Gastroesophageal sphincter (tissue), 4 donors: ENCODE measurements at regions not wholly inside any gene's neighbourhood (a gene's known extent, or its start where the extent isn't known, plus 50 kb on each side); places are given as distances from the start of the nearest gene placed in this dataset.

ENCODE experiments used
- ATAC-seq: fragments of 150-250 bp; one replicate; pipeline ENCODE4 v1.9.1; 2016; ENCODE audit warnings: mild to moderate bottlenecking, moderate library complexity
- H3K27ac ChIP-seq, 4 donors: fragments of 200-600 bp; sonication (generic) in 3 of 4; 1 replicate in 3 of 4; 2 replicates in 1 of 4; pipeline ENCODE4 v1.5.1; 2016 to 2019
- H3K27me3 ChIP-seq: fragments of 200-600 bp; sonication (generic); one replicate; pipeline ENCODE4 v1.5.1; 2019
- H3K36me3 ChIP-seq, 2 donors: fragments of 200-600 bp; sonication (generic); one replicate each; pipeline ENCODE4 v1.5.1; 2019; ENCODE audit warnings: control low read depth in 1 of 2
- H3K4me1 ChIP-seq, 3 donors: fragments of 200-600 bp; sonication (generic); 1 replicate in 2 of 3; 2 replicates in 1 of 3; pipeline ENCODE4 v1.5.1; 2016 to 2019; ENCODE audit warnings: control low read depth in 2 of 3
- H3K4me3 ChIP-seq, 2 donors: fragments of 200-600 bp; sonication (generic); one replicate each; pipeline ENCODE4 v1.5.1; 2019; ENCODE audit warnings: mild to moderate bottlenecking in 1 of 2, moderate library complexity in 1 of 2
- H3K9me3 ChIP-seq, 3 donors: fragments of 200-600 bp; sonication (generic); one replicate each; pipeline ENCODE4 v1.5.1; 2017 to 2019; ENCODE audit warnings: control low read depth in 2 of 3
- EP300 ChIP-seq: sonication (generic); formaldehyde crosslinking; IDR thresholded peaks from one replicate; pipeline ENCODE4 v1.6.1; 2017; ENCODE audit warnings: antibody characterized with exemption, mild to moderate bottlenecking
- POLR2A ChIP-seq, 2 donors: fragments of 450-650 bp; IDR thresholded peaks; one replicate each; pipeline ENCODE4 v1.6.1; 2017; ENCODE audit warnings: antibody characterized with exemption in 2 of 2, mild to moderate bottlenecking in 2 of 2, moderate library complexity in 1 of 2
- POLR2AphosphoS5 ChIP-seq: sonication (generic); formaldehyde crosslinking; IDR thresholded peaks from one replicate; pipeline ENCODE4 v1.6.1; 2017; ENCODE audit warnings: antibody characterized with exemption
- WGBS, 2 donors: methylation state at CpG; one replicate each; pipeline ENCODE4 v1.1.5; 2018; ENCODE audit warnings: low coverage in 1 of 2; 5-methylcytosine and 5-hydroxymethylcytosine counted together
- TF ChIP-seq, protein P1 (sequence below), 4 experiments: fragments of 200-600 bp in 2 of 4; fragments of 450-650 bp in 2 of 4; sonication (generic) in 1 of 4; IDR thresholded peaks; one replicate each; pipeline ENCODE4 v1.5.1; 2017 to 2019; ENCODE audit warnings: antibody characterized with exemption in 4 of 4, mild to moderate bottlenecking in 2 of 4, moderate library complexity in 2 of 4

DNA sequence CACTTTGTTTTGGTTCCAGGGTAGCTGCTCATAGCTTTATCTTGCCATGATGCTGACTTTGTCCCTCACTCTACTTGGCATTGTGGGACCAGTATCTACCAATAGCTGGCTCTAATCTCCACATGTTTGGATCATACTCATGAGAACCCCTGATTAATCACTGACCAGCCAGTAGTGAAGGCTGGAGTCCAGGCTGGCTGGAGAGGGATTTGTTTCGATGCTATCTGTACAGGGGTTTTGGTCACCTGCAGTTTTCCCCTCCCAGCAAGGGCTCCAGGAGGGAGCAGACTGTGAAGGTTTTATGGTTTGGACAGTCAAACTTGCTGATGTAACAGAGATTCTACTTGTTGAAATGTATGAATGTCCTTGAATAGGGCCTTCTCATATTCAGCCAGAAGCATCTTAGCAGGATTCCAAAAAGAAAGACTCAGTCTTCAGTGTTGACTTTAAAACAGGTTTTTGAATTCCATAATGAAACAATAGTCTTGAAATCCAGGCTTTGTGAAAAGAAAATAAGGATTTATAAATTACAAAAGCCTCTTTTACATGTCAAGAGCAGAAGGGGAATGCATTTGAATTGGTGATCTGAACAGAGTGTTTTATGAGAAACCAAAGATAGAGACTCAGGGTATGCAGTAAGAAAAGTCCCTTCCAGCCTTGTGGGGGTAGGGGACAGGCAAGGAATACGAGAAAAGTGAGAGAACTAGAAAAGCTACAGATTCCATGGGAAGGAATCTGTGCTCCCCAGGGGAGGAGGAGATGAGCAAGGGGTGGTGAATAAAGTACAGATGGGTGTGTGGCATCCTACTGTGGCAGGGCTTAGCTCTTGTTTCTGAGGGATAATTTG, 103.1 kb upstream of the SHISA3 start:
- WGBS, 2 donors, result 63 to 72% methylated on average over 2 of the region's 2 CpGs
- no peak for ATAC-seq
- H3K36me3 ChIP-seq, result no peaks in the 10 kb centered on the region

DNA sequence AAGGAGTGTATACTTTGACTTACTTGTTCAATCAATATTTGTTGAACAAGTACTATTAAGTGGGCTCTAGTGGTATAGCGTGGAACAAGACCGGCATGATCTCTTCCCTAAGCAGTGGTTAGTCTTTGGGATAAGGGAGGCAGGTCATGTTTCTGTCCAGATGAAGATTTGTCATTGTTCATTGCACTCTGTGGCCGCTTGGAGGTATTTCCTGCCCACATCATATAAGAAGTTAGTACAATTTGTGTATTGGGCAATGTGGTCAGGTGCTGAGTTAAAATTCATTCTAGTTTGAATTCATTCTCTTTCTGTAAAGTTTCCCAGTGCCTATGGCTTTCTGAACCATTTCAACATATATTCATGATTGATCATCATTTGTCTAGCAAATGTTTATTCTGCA, 101.1 kb upstream of the SHISA3 start:
- no peak overlapping the region for H3K27ac ChIP-seq
- TF ChIP-seq EP300 (no peak), POLR2AphosphoS5 (no peak), POLR2A (IDR thresholded peaks at IDR 0.05) (no peak)
- TF ChIP-seq, protein P1, sequence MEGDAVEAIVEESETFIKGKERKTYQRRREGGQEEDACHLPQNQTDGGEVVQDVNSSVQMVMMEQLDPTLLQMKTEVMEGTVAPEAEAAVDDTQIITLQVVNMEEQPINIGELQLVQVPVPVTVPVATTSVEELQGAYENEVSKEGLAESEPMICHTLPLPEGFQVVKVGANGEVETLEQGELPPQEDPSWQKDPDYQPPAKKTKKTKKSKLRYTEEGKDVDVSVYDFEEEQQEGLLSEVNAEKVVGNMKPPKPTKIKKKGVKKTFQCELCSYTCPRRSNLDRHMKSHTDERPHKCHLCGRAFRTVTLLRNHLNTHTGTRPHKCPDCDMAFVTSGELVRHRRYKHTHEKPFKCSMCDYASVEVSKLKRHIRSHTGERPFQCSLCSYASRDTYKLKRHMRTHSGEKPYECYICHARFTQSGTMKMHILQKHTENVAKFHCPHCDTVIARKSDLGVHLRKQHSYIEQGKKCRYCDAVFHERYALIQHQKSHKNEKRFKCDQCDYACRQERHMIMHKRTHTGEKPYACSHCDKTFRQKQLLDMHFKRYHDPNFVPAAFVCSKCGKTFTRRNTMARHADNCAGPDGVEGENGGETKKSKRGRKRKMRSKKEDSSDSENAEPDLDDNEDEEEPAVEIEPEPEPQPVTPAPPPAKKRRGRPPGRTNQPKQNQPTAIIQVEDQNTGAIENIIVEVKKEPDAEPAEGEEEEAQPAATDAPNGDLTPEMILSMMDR (IDR thresholded peaks at IDR 0.05), result no peak
- H3K4me3 ChIP-seq, result no peak overlapping the region
- ATAC-seq, result no peak
- no peaks in the 10 kb centered on the region for H3K27me3 ChIP-seq
- no peaks in the 10 kb centered on the region for H3K9me3 ChIP-seq
- 64 to 82% methylated on average over 3 of the region's 3 CpGs for WGBS, 2 donors
- no peaks in the 10 kb centered on the region for H3K36me3 ChIP-seq
- H3K4me1 ChIP-seq, result no peaks in the 10 kb centered on the region

More for the DNA sequence above, 103.1 kb upstream of the SHISA3 start:
- Histone ChIP-seq H3K4me3 (no peak overlapping the region), H3K9me3 (no peaks in the 10 kb centered on the region), H3K27ac (no peak overlapping the region), H3K4me1 (no peaks in the 10 kb centered on the region), H3K27me3 (no peaks in the 10 kb centered on the region)
- TF ChIP-seq, protein P1 (IDR thresholded peaks at IDR 0.05), result no peak
- TF ChIP-seq EP300 (no peak), POLR2A (IDR thresholded peaks at IDR 0.05) (no peak), POLR2AphosphoS5 (no peak)

DNA sequence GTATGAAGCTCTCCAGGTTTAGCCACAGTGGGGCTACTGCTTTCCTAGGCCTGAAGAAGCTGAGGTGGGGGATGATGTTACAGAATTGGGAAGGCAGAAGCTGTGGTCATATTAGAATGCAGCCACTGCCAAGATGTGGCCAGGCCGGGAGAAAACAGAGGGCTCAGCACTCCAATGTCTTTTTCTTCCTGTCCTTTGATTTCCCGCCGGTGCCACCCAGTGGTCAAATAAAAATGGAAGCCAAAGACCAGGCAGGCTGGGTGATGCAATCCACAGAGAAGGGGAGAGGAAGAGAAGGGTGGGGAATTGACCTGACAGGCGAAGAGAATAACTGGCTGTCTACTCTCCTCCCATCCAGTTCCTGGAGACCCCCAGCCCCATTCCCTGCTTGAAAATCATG, 94.9 kb upstream of the SHISA3 start:
- ATAC-seq, result no peak
- H3K27ac ChIP-seq, result no peak overlapping the region
- H3K27me3 ChIP-seq, result peaks cover 5% of the 10 kb centered on the region
- H3K4me3 ChIP-seq, result no peak overlapping the region
- H3K9me3 ChIP-seq, result no peaks in the 10 kb centered on the region
- 6 to 37% methylated on average over 3 to 4 of the region's 4 CpGs for WGBS, 2 donors
- TF ChIP-seq POLR2AphosphoS5, result no peak
- TF ChIP-seq EP300, result no peak
- TF ChIP-seq POLR2A (IDR thresholded peaks at IDR 0.05), result no peak
- TF ChIP-seq, protein P1 (IDR thresholded peaks at IDR 0.05), result no peak
- H3K4me1 ChIP-seq, result peaks cover 0 to 14% (median 5%) of the 10 kb centered on the region in 3 donors
- no peaks in the 10 kb centered on the region for H3K36me3 ChIP-seq

DNA sequence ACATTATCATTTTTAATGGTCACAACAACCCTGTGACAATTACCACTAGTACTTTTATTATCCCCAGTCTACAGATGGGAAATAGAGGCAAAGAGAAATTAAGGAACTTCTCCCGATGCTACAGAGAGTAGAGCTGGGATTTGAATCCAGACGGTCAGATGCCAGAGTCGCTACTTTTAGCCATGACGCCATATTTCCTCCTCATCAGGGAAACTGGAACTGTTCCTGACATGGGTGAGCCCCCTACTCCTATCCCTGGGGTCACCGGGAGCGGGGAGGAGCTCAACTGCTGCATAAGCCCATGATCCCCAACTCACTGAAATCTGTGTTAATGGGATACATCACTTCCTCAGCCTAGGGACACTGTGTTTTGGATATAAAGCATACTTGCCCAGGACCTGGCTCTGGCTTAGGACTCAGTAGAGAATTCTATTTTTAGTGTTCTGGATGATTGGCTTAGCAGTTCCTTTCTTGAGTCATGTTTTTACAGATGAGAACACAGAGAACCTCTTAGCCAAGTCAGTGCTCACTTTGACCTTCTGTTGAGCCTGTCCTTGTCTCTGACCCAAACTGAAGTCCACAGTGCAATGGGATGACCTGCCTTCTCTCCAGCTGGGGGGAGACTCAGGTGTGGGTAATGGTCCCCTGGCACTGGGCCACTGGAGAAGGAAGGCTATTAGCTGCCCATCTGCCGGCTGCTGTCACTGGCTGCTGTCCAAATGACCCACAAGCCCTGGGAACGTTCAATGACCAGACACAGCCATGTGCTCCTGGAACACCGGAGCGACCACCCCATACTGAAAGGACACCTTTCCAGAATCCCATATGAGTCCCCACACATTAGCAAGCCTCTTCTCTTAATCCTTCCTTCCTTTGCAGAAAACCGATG, 90.8 kb upstream of the SHISA3 start:
- Histone ChIP-seq H3K4me1 (peaks cover 0 to 14% (median 5%) of the 10 kb centered on the region in 3 donors), H3K36me3 (no peaks in the 10 kb centered on the region), H3K27ac (peak overlapping the region in 1 of 4 donors; percentile 18), H3K9me3 (no peaks in the 10 kb centered on the region), H3K4me3 (no peak overlapping the region), H3K27me3 (peaks cover 5% of the 10 kb centered on the region)
- WGBS, 2 donors, result 64 to 100% methylated on average over 3 to 10 of the region's 11 CpGs
- peak; percentile 79 for ATAC-seq
- TF ChIP-seq, protein P1 (IDR thresholded peaks at IDR 0.05), result no peak
- TF ChIP-seq POLR2A (IDR thresholded peaks at IDR 0.05), result no peak
- no peak for TF ChIP-seq POLR2AphosphoS5
- no peak for TF ChIP-seq EP300
